CD8-positive, alpha-beta memory T cell (primary cell): ENCODE measurements at regions not wholly inside any gene's neighbourhood (a gene's known extent, or its start where the extent isn't known, plus 50 kb on each side); places are given as distances from the start of the nearest gene placed in this dataset.
A peak's percentile ranks its signal among the peaks of the same experiment; 100 is the strongest.

Experiments
- CTCF ChIA-PET: fragments of 350-600 bp; sonication (Branson Sonifier 250); formaldehyde crosslinking; loops from one replicate; lab custom pipeline; 2021; ENCODE audit warnings: antibody characterized with exemption; lab: Charles Lee
- POLR2A ChIA-PET: fragments of 350-600 bp; sonication (Branson Sonifier 250); formaldehyde crosslinking; loops from one replicate; lab custom pipeline; 2021; ENCODE audit warnings: antibody characterized with exemption; lab: Charles Lee
- DNase-seq, 5 donors: peaks; one replicate each; pipeline versions ENCODE4 v3.0.0 to v3.0.0-alpha.2; 2020 to 2022; ENCODE audit warnings: mixed read lengths in 1 of 5
- H3K27ac ChIP-seq: one replicate; pipeline ENCODE4 v1.7.0; 2013; ENCODE audit warnings: low read depth, mild to moderate bottlenecking, low read length, moderate library complexity
- H3K27me3 ChIP-seq: 2 replicates; pipeline ENCODE4 v1.7.0; 2013; ENCODE audit warnings: low read length, mild to moderate bottlenecking; ENCODE audit not compliant: insufficient read depth, poor library complexity, severe bottlenecking
- H3K36me3 ChIP-seq: 2 replicates; pipeline ENCODE4 v1.7.0; 2013; ENCODE audit warnings: mild to moderate bottlenecking, low read length, moderate library complexity; ENCODE audit not compliant: insufficient read depth
- H3K4me1 ChIP-seq: 2 replicates; pipeline ENCODE4 v1.7.0; 2013; ENCODE audit warnings: mild to moderate bottlenecking, low read length, moderate library complexity; ENCODE audit not compliant: insufficient read depth
- H3K4me3 ChIP-seq: 2 replicates; pipeline ENCODE4 v1.7.0; 2013; ENCODE audit warnings: mild to moderate bottlenecking, low read length
- H3K9me3 ChIP-seq: 2 replicates; pipeline ENCODE4 v1.7.0; 2013; ENCODE audit warnings: mild to moderate bottlenecking, low read length
- H3K27ac Mint-ChIP-seq, 8 donors: one replicate each; pipeline ENCODE4 v1.8.0; 2020 to 2021; ENCODE audit warnings: mixed read lengths in 8 of 8, mild to moderate bottlenecking in 6 of 8, inconsistent platforms in 3 of 8, moderate library complexity in 3 of 8
- H3K27me3 Mint-ChIP-seq, 2 donors: one replicate each; pipeline ENCODE4 v1.8.0; 2020 to 2021; ENCODE audit warnings: mixed read lengths in 2 of 2, mild to moderate bottlenecking in 1 of 2, moderate library complexity in 1 of 2
- H3K36me3 Mint-ChIP-seq, 3 donors: one replicate each; pipeline ENCODE4 v1.8.0; 2020 to 2021; ENCODE audit warnings: mixed read lengths in 3 of 3, inconsistent platforms in 1 of 3, mild to moderate bottlenecking in 1 of 3
- H3K4me1 Mint-ChIP-seq, 3 donors: one replicate each; pipeline ENCODE4 v1.8.0; 2020 to 2021; ENCODE audit warnings: mixed read lengths in 3 of 3, inconsistent platforms in 1 of 3, mild to moderate bottlenecking in 1 of 3
- H3K4me3 Mint-ChIP-seq, 7 donors: one replicate each; pipeline ENCODE4 v1.8.0; 2020 to 2021; ENCODE audit warnings: mixed read lengths in 7 of 7, mild to moderate bottlenecking in 6 of 7, moderate library complexity in 4 of 7, inconsistent platforms in 2 of 7
- H3K9me3 Mint-ChIP-seq, 5 donors: one replicate each; pipeline ENCODE4 v1.8.0; 2020 to 2022; ENCODE audit warnings: mixed read lengths in 5 of 5, mild to moderate bottlenecking in 3 of 5, moderate library complexity in 2 of 5, inconsistent platforms in 1 of 5

DNA sequence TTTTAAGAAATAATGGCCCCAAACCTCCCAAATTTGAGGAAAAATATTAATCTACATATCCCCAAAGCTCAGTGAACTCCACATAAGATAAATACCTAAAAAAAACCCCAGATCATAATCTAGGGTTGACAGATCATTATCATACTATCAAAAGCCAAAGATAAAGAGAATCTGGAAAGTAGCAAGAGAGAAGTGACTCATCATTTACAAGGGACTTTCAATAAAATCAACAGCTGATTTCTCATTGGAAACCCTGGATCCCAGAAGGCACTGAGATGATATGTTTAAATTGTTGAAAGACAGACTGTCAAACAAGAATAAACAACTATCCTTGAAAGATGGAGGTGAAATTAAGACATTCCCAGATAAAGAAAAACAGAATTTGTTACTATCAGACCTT is 199.3 kb downstream of the KCNRG start:
- H3K4me1 Mint-ChIP-seq, result peaks cover 19 to 22% (median 19%) of the 10 kb centered on the region in 3 donors
- no peak for DNase-seq
- Histone ChIP-seq H3K27ac (no peak overlapping the region), H3K4me1 (peaks cover 7% of the 10 kb centered on the region), H3K27me3 (no peaks in the 10 kb centered on the region), H3K36me3 (no peaks in the 10 kb centered on the region), H3K4me3 (no peak overlapping the region), H3K9me3 (peaks cover 4% of the 10 kb centered on the region)
- peak overlapping the region in 2 of 7 donors; percentile 6 to 38 for H3K4me3 Mint-ChIP-seq
- CTCF ChIA-PET, result no interaction called here
- H3K36me3 Mint-ChIP-seq, result peaks cover 4 to 40% (median 5%) of the 10 kb centered on the region in 3 donors
- H3K27ac Mint-ChIP-seq, result no peak overlapping the region
- H3K9me3 Mint-ChIP-seq, result peaks cover 13 to 34% (median 30%) of the 10 kb centered on the region in 5 donors
- peaks cover 0 to under 1% of the 10 kb centered on the region in 2 donors for H3K27me3 Mint-ChIP-seq
- POLR2A ChIA-PET, result no interaction called here

DNA sequence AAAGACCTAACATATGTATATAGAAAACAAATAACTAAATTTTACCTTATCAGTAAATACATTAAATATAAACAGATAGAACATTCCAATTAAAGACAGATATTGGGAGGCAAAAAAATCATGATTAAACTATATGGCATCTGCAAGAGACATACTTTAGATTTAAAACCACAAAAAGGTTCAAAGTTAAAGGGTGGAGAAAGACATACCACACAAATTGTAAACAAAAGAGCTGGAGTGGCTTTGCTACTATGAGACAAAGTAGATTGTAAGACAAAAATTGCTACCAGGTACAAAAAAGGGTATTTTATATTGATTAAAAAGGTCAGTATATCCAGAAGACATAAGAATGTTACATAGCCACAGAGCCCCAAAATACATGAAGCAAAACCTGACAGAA is 200.2 kb downstream of the KCNRG start:
- Histone ChIP-seq H3K27ac (no peak overlapping the region), H3K27me3 (no peaks in the 10 kb centered on the region), H3K9me3 (peaks cover 4% of the 10 kb centered on the region), H3K4me3 (no peak overlapping the region), H3K4me1 (peaks cover 7% of the 10 kb centered on the region), H3K36me3 (no peaks in the 10 kb centered on the region)
- Mint-ChIP-seq H3K4me3 (peak overlapping the region in 1 of 7 donors; percentile 13), H3K4me1 (peaks cover 19 to 22% (median 19%) of the 10 kb centered on the region in 3 donors), H3K27ac (no peak overlapping the region), H3K9me3 (peaks cover 13 to 34% (median 30%) of the 10 kb centered on the region in 5 donors), H3K27me3 (peaks cover 0 to 7% of the 10 kb centered on the region in 2 donors), H3K36me3 (peaks cover 4 to 46% (median 5%) of the 10 kb centered on the region in 3 donors)
- no peak for DNase-seq
- CTCF ChIA-PET, result no interaction called here
- POLR2A ChIA-PET, result no interaction called here

DNA sequence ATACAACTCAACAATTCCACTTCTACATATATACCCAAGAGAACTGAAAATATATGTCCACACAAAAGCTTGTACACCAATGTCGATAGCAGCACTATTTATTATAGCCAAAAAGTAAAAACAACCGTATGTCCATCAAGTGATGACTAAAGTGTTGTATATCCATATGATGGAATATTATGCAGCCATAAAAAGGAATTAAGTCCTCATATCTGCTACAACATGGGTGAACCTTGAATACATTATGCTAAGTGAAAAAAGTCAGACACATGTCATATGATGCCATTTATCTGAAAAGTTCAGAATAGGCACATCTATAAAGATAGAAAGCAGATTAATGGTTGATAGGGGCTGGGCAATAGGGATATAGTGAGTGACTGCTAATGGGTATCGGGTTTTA is 204.5 kb downstream of the KCNRG start:
- H3K4me3 Mint-ChIP-seq, result no peak overlapping the region
- H3K36me3 ChIP-seq, result no peaks in the 10 kb centered on the region
- H3K27me3 ChIP-seq, result no peaks in the 10 kb centered on the region
- H3K4me3 ChIP-seq, result no peak overlapping the region
- H3K9me3 ChIP-seq, result no peaks in the 10 kb centered on the region
- peaks cover 10 to 17% (median 15%) of the 10 kb centered on the region in 5 donors for H3K9me3 Mint-ChIP-seq
- H3K27ac ChIP-seq, result no peak overlapping the region
- H3K4me1 Mint-ChIP-seq, result peaks cover 37 to 50% (median 47%) of the 10 kb centered on the region in 3 donors
- ChIA-PET POLR2A (no interaction called here), CTCF (no interaction called here)
- H3K36me3 Mint-ChIP-seq, result peaks cover 3 to 34% (median 3%) of the 10 kb centered on the region in 3 donors
- H3K4me1 ChIP-seq, result peaks cover 14% of the 10 kb centered on the region
- no peak overlapping the region for H3K27ac Mint-ChIP-seq
- DNase-seq, result no peak
- H3K27me3 Mint-ChIP-seq, result peaks cover 0 to 7% of the 10 kb centered on the region in 2 donors

DNA sequence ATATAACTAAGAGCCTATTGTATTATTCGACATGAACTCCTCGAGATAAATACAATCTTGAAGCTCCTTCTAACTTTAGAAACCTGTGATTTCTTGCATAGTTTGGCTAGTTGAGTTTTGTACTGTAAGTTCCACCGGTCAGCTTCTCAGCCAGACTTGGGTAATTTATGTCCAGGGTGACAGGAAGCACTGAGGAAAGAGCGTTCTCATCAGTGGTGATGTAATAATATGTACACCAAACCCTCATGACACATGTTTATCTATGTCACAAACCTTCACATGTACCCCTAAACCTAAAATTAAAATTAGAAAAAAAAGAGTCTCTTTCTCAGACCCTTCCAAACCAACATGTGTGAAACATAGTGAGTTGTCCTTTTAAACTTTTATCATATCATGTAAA is 205.7 kb downstream of the KCNRG start:
- Histone ChIP-seq H3K4me1 (peaks cover 7% of the 10 kb centered on the region), H3K9me3 (no peaks in the 10 kb centered on the region), H3K27me3 (no peaks in the 10 kb centered on the region), H3K27ac (no peak overlapping the region), H3K36me3 (no peaks in the 10 kb centered on the region), H3K4me3 (no peak overlapping the region)
- Mint-ChIP-seq H3K36me3 (peaks cover 3 to 28% (median 3%) of the 10 kb centered on the region in 3 donors), H3K27me3 (peaks cover 0 to 7% of the 10 kb centered on the region in 2 donors), H3K4me3 (peak overlapping the region in 1 of 7 donors; percentile 46), H3K4me1 (peaks cover 27 to 47% (median 46%) of the 10 kb centered on the region in 3 donors), H3K9me3 (peaks cover 10 to 16% (median 15%) of the 10 kb centered on the region in 5 donors), H3K27ac (peak overlapping the region in 4 of 8 donors; percentile 12 to 63 (median 46))
- CTCF ChIA-PET, result no interaction called here
- DNase-seq, result no peak
- POLR2A ChIA-PET, result no interaction called here

DNA sequence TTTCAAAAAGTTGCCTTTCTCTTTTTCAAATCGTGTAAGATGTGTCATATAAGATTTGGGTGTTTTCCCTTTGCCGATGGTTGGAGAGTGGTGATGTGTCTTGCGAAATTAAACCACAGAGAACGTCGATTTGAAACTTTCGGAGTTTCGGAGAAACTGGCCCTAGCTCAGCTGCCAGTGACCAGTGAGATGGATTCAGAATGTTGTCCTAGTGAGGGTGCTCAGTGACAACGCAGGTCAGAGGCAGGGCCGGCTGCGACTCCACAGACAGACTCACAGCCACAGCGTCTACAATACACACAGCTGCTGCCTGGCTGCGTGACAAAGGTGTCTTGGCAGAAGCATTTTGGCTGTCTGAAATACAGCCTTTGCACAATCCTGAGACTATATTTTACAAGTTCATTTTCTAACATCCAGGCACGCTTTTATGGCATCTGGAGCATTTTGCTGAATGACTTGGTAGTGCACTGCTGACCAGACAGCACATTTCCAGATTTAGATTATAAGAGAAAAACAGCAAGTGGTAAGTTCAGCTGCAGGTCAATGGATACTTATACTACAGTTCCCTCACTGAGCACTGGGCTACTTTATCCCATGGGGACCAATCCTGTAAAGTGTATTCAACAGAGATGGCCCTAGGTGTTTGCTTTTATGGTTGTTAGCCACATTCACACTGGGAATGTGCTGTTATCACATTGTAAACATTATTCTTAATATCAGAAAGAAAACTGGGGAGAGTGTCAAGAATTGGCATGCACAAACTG is 207.5 kb downstream of the KCNRG start:
- Mint-ChIP-seq H3K4me3 (peak overlapping the region; percentile 29 to 92 (median 82)), H3K36me3 (peaks cover 0 to 11% (median 0%) of the 10 kb centered on the region in 3 donors), H3K4me1 (peaks cover 34 to 63% (median 62%) of the 10 kb centered on the region in 3 donors), H3K9me3 (peaks cover 0 to 2% (median 0%) of the 10 kb centered on the region in 5 donors), H3K27ac (peak overlapping the region; percentile 50 to 89 (median 84)), H3K27me3 (peaks cover 0 to 7% of the 10 kb centered on the region in 2 donors)
- peak overlapping the region; percentile 14 for H3K4me3 ChIP-seq
- H3K27ac ChIP-seq, result no peak overlapping the region
- no peaks in the 10 kb centered on the region for H3K36me3 ChIP-seq
- peaks cover 7% of the 10 kb centered on the region for H3K4me1 ChIP-seq
- H3K27me3 ChIP-seq, result no peaks in the 10 kb centered on the region
- peak in 1 of 5 donors; percentile 56 for DNase-seq
- H3K9me3 ChIP-seq, result no peaks in the 10 kb centered on the region
- POLR2A ChIA-PET, result interaction anchor here (1.3 kb wide), 1 partner anchor 14 kb away, joined by 5 read pairs; no protein-coding TSS in a partner anchor
- CTCF ChIA-PET, result no interaction called here

DNA sequence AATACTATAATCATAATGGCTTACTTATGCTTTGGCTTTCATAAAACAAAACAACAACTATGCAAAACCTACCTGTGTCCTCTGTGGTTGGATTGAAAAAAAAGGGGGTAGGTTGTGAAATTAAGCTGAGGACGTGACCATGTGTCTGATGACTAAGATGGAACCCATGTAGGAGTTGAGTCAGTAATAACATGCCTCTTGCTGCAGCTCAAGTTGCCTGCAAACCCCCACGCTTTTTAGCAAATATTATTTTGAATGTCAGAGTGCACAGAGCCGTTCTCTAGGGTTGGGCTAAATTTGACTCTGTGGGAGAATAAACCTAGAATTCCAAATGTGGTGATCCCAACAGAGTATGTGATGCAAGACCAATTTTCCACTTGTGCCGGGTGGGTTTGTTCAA is 209.3 kb downstream of the KCNRG start:
- no peak overlapping the region for H3K4me3 Mint-ChIP-seq
- Histone ChIP-seq H3K36me3 (no peaks in the 10 kb centered on the region), H3K27me3 (no peaks in the 10 kb centered on the region), H3K4me3 (no peak overlapping the region), H3K9me3 (no peaks in the 10 kb centered on the region), H3K27ac (no peak overlapping the region), H3K4me1 (peaks cover 7% of the 10 kb centered on the region)
- ChIA-PET POLR2A (no interaction called here), CTCF (interaction anchor here (0.9 to 1.9 kb wide), 2 partner anchors 12 to 576 kb away, joined by 3 to 4 read pairs; no protein-coding TSS in a partner anchor)
- peaks cover 0 to 2% (median 0%) of the 10 kb centered on the region in 5 donors for H3K9me3 Mint-ChIP-seq
- H3K4me1 Mint-ChIP-seq, result peaks cover 34 to 68% (median 63%) of the 10 kb centered on the region in 3 donors
- peak overlapping the region in 1 of 8 donors; percentile 58 for H3K27ac Mint-ChIP-seq
- H3K36me3 Mint-ChIP-seq, result peaks cover 0 to 6% (median 0%) of the 10 kb centered on the region in 3 donors
- H3K27me3 Mint-ChIP-seq, result peaks cover 0 to 6% of the 10 kb centered on the region in 2 donors
- DNase-seq, result no peak

DNA sequence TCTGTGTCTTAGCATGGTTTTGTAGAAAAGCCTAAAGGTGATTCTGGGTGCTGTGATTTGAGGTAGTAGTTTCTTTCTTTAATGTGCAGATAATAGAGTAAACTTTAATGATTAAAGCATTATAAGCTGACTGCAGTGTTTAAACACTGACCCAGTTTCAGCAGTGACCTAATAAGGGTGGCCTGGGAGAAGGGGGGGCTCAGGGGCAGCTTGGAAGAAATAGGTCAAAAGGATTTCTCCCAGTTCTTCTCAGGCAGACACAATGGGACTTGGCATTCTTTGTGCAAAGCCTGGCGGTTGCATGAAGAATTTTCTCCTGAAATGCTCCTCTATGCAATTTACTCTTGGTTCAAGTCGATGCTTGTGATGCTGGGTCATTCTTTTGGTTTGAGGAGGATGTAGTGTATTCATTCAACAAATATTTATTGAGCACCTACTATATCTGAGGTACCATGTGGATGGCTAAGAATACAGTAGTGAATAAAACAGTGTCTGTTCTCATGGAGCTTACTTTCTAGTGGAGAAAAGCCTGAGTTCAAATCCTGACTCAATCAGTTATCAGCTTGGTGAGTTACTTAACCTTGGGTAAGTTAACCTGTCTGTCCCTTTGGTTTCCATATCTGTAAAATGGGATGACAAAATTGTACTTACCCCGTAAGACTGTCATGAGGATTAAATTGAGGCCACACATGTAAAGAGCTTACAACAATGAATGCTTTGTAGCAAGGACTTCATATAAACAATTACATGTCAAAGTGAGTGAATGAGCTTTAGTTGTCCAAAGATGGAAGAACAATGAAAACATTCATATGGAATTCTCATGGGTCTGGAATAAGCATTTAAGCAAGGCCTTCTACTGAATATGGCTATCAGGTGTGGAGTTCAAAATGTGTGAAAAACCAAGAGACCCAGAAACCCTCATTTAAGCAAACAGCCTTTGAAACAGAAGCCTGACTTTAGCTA is 210.2 kb downstream of the KCNRG start:
- no peaks in the 10 kb centered on the region for H3K27me3 Mint-ChIP-seq
- H3K36me3 ChIP-seq, result no peaks in the 10 kb centered on the region
- H3K4me3 Mint-ChIP-seq, result no peak overlapping the region
- no peaks in the 10 kb centered on the region for H3K9me3 Mint-ChIP-seq
- H3K27ac Mint-ChIP-seq, result peak overlapping the region in 3 of 8 donors; percentile 17 to 43 (median 37)
- CTCF ChIA-PET, result interaction anchor here (1.2 to 1.9 kb wide), 2 partner anchors 9 to 575 kb away, joined by 3 to 4 read pairs; no protein-coding TSS in a partner anchor
- H3K36me3 Mint-ChIP-seq, result no peaks in the 10 kb centered on the region
- no peak overlapping the region for H3K4me3 ChIP-seq
- peaks cover 40 to 76% (median 69%) of the 10 kb centered on the region in 3 donors for H3K4me1 Mint-ChIP-seq
- H3K27me3 ChIP-seq, result no peaks in the 10 kb centered on the region
- POLR2A ChIA-PET, result no interaction called here
- no peak overlapping the region for H3K27ac ChIP-seq
- no peak for DNase-seq
- H3K4me1 ChIP-seq, result peaks cover 7% of the 10 kb centered on the region
- H3K9me3 ChIP-seq, result no peaks in the 10 kb centered on the region
